Superior temporal gyrus (tissue), 1 donor: ENCODE measurements at regions not wholly inside any gene's neighbourhood (a gene's known extent, or its start where the extent isn't known, plus 50 kb on each side); places are given as distances from the start of the nearest gene placed in this dataset.
"Not testable (repeated sequence)": the region's sequence is repeated elsewhere in the genome, so short reads cannot be mapped to it uniquely, and the experiment has no call there.

Experiments used
- DNase-seq: peaks from one replicate; pipeline ENCODE4 v3.0.0-alpha.2; 2016; ENCODE audit errors: extremely low spot score

GRCh38 chr2:142484111-142484510 lies 353.3 kb upstream of the LRP1B start:
- no peak for DNase-seq

- DNase-seq = no peak
Observed at GRCh38 chr2:142483653-142484052, 352.8 kb upstream of the LRP1B start.

GRCh38 chr2:142478206-142478605 lies 347.4 kb upstream of the LRP1B start:
- no peak for DNase-seq

- DNase-seq = no peak
Observed at GRCh38 chr2:142472382-142472781, 341.6 kb upstream of the LRP1B start.

GRCh38 chr2:142467321-142467720 lies 336.5 kb upstream of the LRP1B start:
- no peak for DNase-seq

GRCh38 chr2:142463047-142463446 lies 332.2 kb upstream of the LRP1B start:
- DNase-seq = no peak

GRCh38 chr2:142462306-142462705 lies 331.5 kb upstream of the LRP1B start:
- DNase-seq = no peak

- no peak for DNase-seq
Observed at GRCh38 chr2:142445551-142446072, 314.8 kb upstream of the LRP1B start.

- DNase-seq = no peak
Observed at GRCh38 chr2:142445023-142445422, 314.2 kb upstream of the LRP1B start.

- no peak for DNase-seq
Observed at GRCh38 chr2:142435847-142436246, 305.0 kb upstream of the LRP1B start.

GRCh38 chr2:142426064-142426463 lies 295.2 kb upstream of the LRP1B start:
- no peak for DNase-seq

- no peak for DNase-seq
Observed at GRCh38 chr2:142425551-142425950, 294.7 kb upstream of the LRP1B start.

- DNase-seq = no peak
Observed at GRCh38 chr2:142423603-142424002, 292.8 kb upstream of the LRP1B start.

- no peak for DNase-seq
Observed at GRCh38 chr2:142422769-142423168, 292.0 kb upstream of the LRP1B start.

- DNase-seq = no peak
Observed at GRCh38 chr2:142422041-142422440, 291.2 kb upstream of the LRP1B start.

- DNase-seq = not testable (repeated sequence)
Observed at GRCh38 chr2:142418699-142419098, 287.9 kb upstream of the LRP1B start.

GRCh38 chr2:142416996-142417395 lies 286.2 kb upstream of the LRP1B start:
- DNase-seq = no peak

- no peak for DNase-seq
Observed at GRCh38 chr2:142415461-142415860, 284.6 kb upstream of the LRP1B start.

- no peak for DNase-seq
Observed at GRCh38 chr2:142398212-142398611, 267.4 kb upstream of the LRP1B start.

- peak; percentile 52 for DNase-seq
Observed at GRCh38 chr2:142395291-142395690, 264.5 kb upstream of the LRP1B start.

GRCh38 chr2:142380372-142380771 lies 249.6 kb upstream of the LRP1B start:
- DNase-seq = no peak

GRCh38 chr2:142362069-142362468 lies 231.3 kb upstream of the LRP1B start:
- DNase-seq = not testable (repeated sequence)

GRCh38 chr2:142347751-142348150 lies 216.9 kb upstream of the LRP1B start:
- no peak for DNase-seq

GRCh38 chr2:142339261-142339660 lies 208.4 kb upstream of the LRP1B start:
- no peak for DNase-seq
